Adrenal gland (tissue), 9 donors: ENCODE measurements at regions not wholly inside any gene's neighbourhood (a gene's known extent, or its start where the extent isn't known, plus 50 kb on each side); places are given as distances from the start of the nearest gene placed in this dataset.

ENCODE experiments used
- DNase-seq, 7 donors: peaks; one replicate each; pipeline ENCODE4 v3.0.0-alpha.2; 2019 to 2020
- H3K27ac ChIP-seq, 5 donors: fragments of 200-600 bp; sonication (generic) in 4 of 5; 1 replicate in 3 of 5; 2 replicates in 2 of 5; pipeline versions ENCODE4 v1.5.1 to v1.8.0; 2016 to 2020; ENCODE audit warnings: mild to moderate bottlenecking in 1 of 5
- H3K27me3 ChIP-seq: fragments of 200-600 bp; 2 replicates; pipeline ENCODE4 v1.8.0; 2021
- H3K36me3 ChIP-seq, 2 donors: fragments of 200-600 bp; replicated peaks in 1 of 2; 1 replicate in 1 of 2; 2 replicates in 1 of 2; pipeline versions ENCODE4 v1.5.1 to v1.8.0; 2018 to 2022
- H3K4me1 ChIP-seq, 2 donors: fragments of 200-600 bp; replicated peaks in 1 of 2; 1 replicate in 1 of 2; 2 replicates in 1 of 2; pipeline versions ENCODE4 v1.5.1 to v1.8.0; 2018 to 2021
- H3K4me3 ChIP-seq, 4 donors: fragments of 200-600 bp; sonication (generic) in 3 of 4; one replicate each; pipeline ENCODE4 v1.5.1; 2016 to 2018
- H3K9me3 ChIP-seq, 3 donors: fragments of 200-600 bp; sonication (generic) in 1 of 3; replicated peaks in 1 of 3; 1 replicate in 2 of 3; 2 replicates in 1 of 3; pipeline versions ENCODE4 v1.5.1 to v1.8.0; 2016 to 2021
- POLR2A ChIP-seq, 2 donors: fragments of 450-650 bp; IDR thresholded peaks; one replicate each; pipeline ENCODE4 v1.6.1; 2017; ENCODE audit warnings: antibody characterized with exemption in 2 of 2, mild to moderate bottlenecking in 2 of 2, moderate library complexity in 1 of 2
- WGBS, 4 donors: extraction: QIAGEN DNeasy Blood & Tissue Kit in 2 of 4; methylation state at CpG; one replicate each; pipeline versions ENCODE4 v1.1.5 to v1.1.7; 2013 to 2017; 5-methylcytosine and 5-hydroxymethylcytosine counted together
- intact Hi-C, 2 donors: fragments of 100-400 bp; cut with DNase I; formaldehyde crosslinking; loops; one replicate each; pipeline versions ENCODE4 v1.14.1 to v1.15.0; 2022 to 2023
- TF ChIP-seq, protein P1 (sequence below), 6 experiments: fragments of 450-650 bp in 4 of 6; fragments of 200-600 bp in 2 of 6; sonication (generic) in 1 of 6; IDR thresholded peaks; 1 replicate in 5 of 6; 2 replicates in 1 of 6; pipeline versions ENCODE4 v1.5.1 to v1.8.0; 2016 to 2021; ENCODE audit warnings: antibody characterized with exemption in 6 of 6, mild to moderate bottlenecking in 2 of 6, moderate library complexity in 1 of 6
- donor health status: healthy with polysubstance abuse.
- donor health status: Bipolar disorder and iron deficiency.
- donor health status: DM: yes; HTN: yes; CAD: no.
- donor health status: DM: no; HTN: no; CAD: no.
- donor health status: DM: no; HTN: no; CAD: no.

DNA sequence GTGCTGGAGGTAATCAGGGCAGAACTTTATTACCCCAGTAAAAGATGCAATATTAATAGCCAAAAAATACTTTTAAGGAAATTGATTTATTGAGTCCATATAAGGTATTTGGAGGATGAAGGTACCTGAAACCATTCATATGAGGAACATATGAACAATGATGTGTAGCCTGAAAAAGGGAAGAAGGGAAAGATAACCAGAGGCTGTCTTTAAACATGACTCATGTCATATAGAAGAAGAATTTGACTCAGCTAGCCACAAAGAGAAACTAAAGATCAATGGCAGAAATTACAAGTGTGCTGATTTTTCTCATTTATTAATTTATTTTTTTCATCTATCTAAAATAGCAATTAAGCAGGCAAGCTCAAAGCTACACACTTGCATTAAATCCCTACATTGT, 136.2 kb upstream of the DUSP10 start:
- no peak for DNase-seq
- H3K27me3 ChIP-seq = no peaks in the 10 kb centered on the region
- no peaks in the 10 kb centered on the region for H3K4me1 ChIP-seq
- H3K27ac ChIP-seq = no peak overlapping the region
- intact Hi-C loops = no loop called here
- TF ChIP-seq, protein P1, sequence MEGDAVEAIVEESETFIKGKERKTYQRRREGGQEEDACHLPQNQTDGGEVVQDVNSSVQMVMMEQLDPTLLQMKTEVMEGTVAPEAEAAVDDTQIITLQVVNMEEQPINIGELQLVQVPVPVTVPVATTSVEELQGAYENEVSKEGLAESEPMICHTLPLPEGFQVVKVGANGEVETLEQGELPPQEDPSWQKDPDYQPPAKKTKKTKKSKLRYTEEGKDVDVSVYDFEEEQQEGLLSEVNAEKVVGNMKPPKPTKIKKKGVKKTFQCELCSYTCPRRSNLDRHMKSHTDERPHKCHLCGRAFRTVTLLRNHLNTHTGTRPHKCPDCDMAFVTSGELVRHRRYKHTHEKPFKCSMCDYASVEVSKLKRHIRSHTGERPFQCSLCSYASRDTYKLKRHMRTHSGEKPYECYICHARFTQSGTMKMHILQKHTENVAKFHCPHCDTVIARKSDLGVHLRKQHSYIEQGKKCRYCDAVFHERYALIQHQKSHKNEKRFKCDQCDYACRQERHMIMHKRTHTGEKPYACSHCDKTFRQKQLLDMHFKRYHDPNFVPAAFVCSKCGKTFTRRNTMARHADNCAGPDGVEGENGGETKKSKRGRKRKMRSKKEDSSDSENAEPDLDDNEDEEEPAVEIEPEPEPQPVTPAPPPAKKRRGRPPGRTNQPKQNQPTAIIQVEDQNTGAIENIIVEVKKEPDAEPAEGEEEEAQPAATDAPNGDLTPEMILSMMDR (IDR thresholded peaks at IDR 0.05) = no peak
- TF ChIP-seq POLR2A (IDR thresholded peaks at IDR 0.05) = no peak
- no peaks in the 10 kb centered on the region for H3K9me3 ChIP-seq
- no peaks in the 10 kb centered on the region for H3K36me3 ChIP-seq
- no peak overlapping the region for H3K4me3 ChIP-seq

DNA sequence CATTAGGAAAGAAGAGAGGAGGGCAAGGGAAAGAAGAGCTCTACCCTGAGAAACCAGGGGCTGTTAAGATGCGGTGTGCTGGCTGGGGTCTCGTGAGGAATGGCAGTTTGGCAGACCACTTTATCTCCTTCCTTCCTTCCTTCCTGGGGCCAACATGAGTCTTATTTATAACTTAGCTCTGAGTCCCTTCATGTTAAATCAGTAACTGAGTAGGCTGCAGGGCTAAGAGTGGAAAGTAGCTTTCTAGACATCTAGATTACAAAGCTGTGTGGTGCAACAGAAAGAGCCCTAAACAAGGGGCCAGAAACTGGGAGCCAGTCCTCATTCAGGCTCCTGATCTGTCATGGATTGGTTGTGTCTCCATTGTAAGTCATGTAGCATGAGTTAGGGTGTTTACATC, 135.4 kb upstream of the DUSP10 start:
- TF ChIP-seq, protein P1 (IDR thresholded peaks at IDR 0.05) = no peak
- TF ChIP-seq POLR2A (IDR thresholded peaks at IDR 0.05) = no peak
- no peaks in the 10 kb centered on the region for H3K27me3 ChIP-seq
- no peak overlapping the region for H3K27ac ChIP-seq
- 49 to 77% (median 69%) methylated on average over 2 of the region's 2 CpGs for WGBS, 4 donors
- no peaks in the 10 kb centered on the region for H3K4me1 ChIP-seq
- no peak overlapping the region for H3K4me3 ChIP-seq
- intact Hi-C loops = no loop called here
- no peak for DNase-seq
- no peaks in the 10 kb centered on the region for H3K36me3 ChIP-seq
- H3K9me3 ChIP-seq = no peaks in the 10 kb centered on the region

DNA sequence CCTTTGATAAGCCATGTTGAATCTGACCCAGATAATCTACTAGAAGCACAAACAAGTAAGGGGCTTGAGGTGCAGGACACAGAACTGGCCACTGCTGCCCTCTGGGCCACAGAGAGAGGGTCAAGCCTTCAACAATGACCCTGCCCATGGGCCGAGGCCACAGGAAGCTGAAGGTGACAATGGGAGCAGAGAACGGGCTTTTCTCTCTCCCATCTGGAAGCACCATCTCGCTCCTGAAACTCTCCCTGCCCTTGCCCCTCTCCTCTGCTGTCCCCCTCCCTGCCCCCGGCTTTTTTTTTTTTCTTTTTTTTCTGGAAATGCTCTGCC, 133.1 kb upstream of the DUSP10 start:
- WGBS, 4 donors = 57 to 86% (median 82%) methylated on average over 4 of the region's 4 CpGs
- intact Hi-C loops = no loop called here
- TF ChIP-seq POLR2A (IDR thresholded peaks at IDR 0.05) = no peak
- TF ChIP-seq, protein P1 (IDR thresholded peaks at IDR 0.05) = no peak

DNA sequence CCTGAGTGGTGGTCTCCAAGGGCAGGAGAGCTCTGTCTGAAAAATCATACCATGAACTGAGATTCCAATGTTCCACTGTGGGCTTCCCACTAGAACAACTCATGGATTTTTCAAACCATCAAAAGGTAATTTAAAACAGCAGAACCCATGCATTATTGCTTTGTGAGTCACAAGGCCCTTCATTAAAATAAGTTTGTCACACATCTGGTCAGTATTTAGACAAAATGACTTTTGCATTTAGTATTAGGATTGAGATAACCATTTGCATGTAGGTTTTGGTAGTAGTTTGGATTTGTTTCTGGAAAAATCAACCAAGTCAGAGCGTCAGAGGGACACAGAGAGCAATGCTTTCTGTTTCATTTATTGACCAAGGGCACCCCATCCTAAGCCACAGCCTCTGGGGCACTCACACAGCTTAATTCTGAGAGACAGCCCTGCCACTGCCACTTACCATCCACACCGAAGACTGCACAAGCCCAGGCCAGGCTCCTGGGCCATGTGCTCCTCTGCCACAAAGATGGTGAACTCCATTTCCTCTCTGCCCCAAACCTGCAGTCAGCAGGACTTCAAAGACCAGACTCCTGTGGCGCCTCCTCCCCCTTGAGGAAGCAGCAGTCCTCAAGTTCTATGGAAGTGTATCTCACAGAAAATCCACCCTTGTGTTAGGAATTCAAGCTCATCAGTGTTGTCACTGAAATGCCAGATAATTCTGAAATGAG, 132.6 kb upstream of the DUSP10 start:
- H3K36me3 ChIP-seq = no peaks in the 10 kb centered on the region
- H3K4me3 ChIP-seq = no peak overlapping the region
- WGBS, 4 donors = 90 to 96% (median 93%) methylated on average over 3 of the region's 3 CpGs
- no peak for DNase-seq
- no peaks in the 10 kb centered on the region for H3K4me1 ChIP-seq
- no peak overlapping the region for H3K27ac ChIP-seq
- intact Hi-C loops = no loop called here
- H3K27me3 ChIP-seq = no peaks in the 10 kb centered on the region
- TF ChIP-seq, protein P1 (IDR thresholded peaks at IDR 0.05) = no peak
- no peak for TF ChIP-seq POLR2A (IDR thresholded peaks at IDR 0.05)
- H3K9me3 ChIP-seq = no peaks in the 10 kb centered on the region

More for the DNA sequence above, 133.1 kb upstream of the DUSP10 start:
- Histone ChIP-seq H3K4me1 (no peaks in the 10 kb centered on the region), H3K27me3 (no peaks in the 10 kb centered on the region), H3K4me3 (no peak overlapping the region), H3K36me3 (no peaks in the 10 kb centered on the region), H3K9me3 (no peaks in the 10 kb centered on the region), H3K27ac (no peak overlapping the region)
- DNase-seq = no peak
